ENCODE measurements at regions not wholly inside any gene's neighbourhood (a gene's known extent, or its start where the extent isn't known, plus 50 kb on each side); places are given as distances from the start of the nearest gene placed in this dataset.

DNA sequence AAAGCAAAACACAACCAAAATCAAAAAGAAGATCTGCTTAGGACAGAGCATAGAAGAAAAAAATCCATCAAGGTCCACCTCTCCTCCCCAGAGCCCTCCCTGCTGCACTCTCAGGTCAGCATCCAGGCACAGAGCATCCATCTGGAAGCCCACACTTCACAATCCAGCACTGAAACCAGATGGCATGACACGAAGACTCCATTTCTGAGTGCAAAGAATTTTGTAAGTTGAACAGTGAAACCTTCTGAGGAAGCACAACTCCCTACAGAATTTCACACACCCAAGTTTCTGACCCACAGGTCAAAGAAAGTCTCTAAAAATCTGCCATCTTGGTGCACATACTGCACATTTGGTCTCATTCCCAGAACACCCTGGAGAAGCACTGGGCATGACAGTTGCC, 128.8 kb upstream of the STXBP5 start:
- H3K4me2 ChIP-seq (replicated peaks; ENCODE audit: extremely low read depth, low read length, poor library complexity, severe bottlenecking): no peak overlapping the region
- DNase-seq: no peak
- TF ChIP-seq, protein P1, sequence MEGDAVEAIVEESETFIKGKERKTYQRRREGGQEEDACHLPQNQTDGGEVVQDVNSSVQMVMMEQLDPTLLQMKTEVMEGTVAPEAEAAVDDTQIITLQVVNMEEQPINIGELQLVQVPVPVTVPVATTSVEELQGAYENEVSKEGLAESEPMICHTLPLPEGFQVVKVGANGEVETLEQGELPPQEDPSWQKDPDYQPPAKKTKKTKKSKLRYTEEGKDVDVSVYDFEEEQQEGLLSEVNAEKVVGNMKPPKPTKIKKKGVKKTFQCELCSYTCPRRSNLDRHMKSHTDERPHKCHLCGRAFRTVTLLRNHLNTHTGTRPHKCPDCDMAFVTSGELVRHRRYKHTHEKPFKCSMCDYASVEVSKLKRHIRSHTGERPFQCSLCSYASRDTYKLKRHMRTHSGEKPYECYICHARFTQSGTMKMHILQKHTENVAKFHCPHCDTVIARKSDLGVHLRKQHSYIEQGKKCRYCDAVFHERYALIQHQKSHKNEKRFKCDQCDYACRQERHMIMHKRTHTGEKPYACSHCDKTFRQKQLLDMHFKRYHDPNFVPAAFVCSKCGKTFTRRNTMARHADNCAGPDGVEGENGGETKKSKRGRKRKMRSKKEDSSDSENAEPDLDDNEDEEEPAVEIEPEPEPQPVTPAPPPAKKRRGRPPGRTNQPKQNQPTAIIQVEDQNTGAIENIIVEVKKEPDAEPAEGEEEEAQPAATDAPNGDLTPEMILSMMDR (IDR thresholded peaks at IDR 0.05): no peak

DNA sequence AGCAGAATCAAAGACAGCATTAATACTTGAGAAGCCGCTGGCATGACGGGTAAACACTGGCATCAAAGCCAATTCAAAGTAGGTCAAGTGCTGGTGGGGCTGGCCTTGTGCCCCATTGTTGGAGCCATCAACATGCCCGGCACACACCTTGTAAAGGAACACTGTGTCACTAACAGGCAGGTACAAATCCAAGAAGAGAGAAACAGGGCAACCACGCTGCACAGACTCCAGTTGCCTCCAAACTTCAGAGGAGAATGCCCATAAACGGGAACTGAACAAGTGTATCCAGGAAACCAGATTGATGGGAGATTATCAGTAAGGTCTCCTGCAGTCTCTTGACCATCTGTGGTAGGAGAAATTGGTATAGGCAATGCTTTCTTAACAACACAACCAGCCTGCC, 127.0 kb upstream of the STXBP5 start:
- Histone ChIP-seq H3K27me3 (ENCODE audit: control insufficient read depth in 2 of 2, insufficient read depth in 2 of 2, low read length in 2 of 2) (no peaks in the 10 kb centered on the region), H3K4me3 (replicated peaks in 1 of 3; ENCODE audit: low read depth in 2 of 3, low read length in 3 of 3) (no peak overlapping the region), H3K27ac (ENCODE audit: low read depth in 1 of 2, low read length in 2 of 2) (no peak overlapping the region), H3K36me3 (replicated peaks in 1 of 2; ENCODE audit: control insufficient read depth in 1 of 2, insufficient read depth in 2 of 2, low read length in 2 of 2) (no peaks in the 10 kb centered on the region), H3K4me1 (ENCODE audit: control insufficient read depth in 1 of 2, insufficient read depth in 2 of 2, low read length in 2 of 2) (no peaks in the 10 kb centered on the region), H3K9me3 (replicated peaks in 1 of 2; ENCODE audit: control insufficient read depth in 1 of 2, insufficient read depth in 1 of 2, low read length in 2 of 2) (no peaks in the 10 kb centered on the region), H4K20me1 (ENCODE audit: insufficient read depth, low read length) (no peaks in the 10 kb centered on the region), H3K4me2 (replicated peaks; ENCODE audit: extremely low read depth, low read length, poor library complexity, severe bottlenecking) (no peak overlapping the region), H2AFZ (ENCODE audit: insufficient read depth, low read depth, low read length, poor library complexity, severe bottlenecking) (no peak overlapping the region), H3K79me2 (ENCODE audit: insufficient read depth, low read length) (no peaks in the 10 kb centered on the region), H3K9ac (ENCODE audit: insufficient read depth, low read length, poor library complexity, severe bottlenecking) (no peak overlapping the region)
- intact Hi-C loops (cut with micrococcal nuclease): no loop called here
- no peaks in the 10 kb centered on the region for H3K36me3 Mint-ChIP-seq
- H3K9me3 Mint-ChIP-seq: peaks cover 0 to 1% (median 0%) of the 10 kb centered on the region in 7 donors
- 100% methylated on average over 3 of the region's 5 CpGs for WGBS (ENCODE audit: insufficient coverage)
- TF ChIP-seq, protein P1 (IDR thresholded peaks at IDR 0.05): no peak
- H3K4me3 Mint-ChIP-seq: no peak overlapping the region
- no peak for DNase-seq
- no peaks in the 10 kb centered on the region for H3K4me1 Mint-ChIP-seq
- no peak overlapping the region for H3K27ac Mint-ChIP-seq
- H3K27me3 Mint-ChIP-seq (ENCODE audit: low read depth in 3 of 3): no peaks in the 10 kb centered on the region

More for the DNA sequence above, 128.8 kb upstream of the STXBP5 start:
- Histone ChIP-seq H3K4me3 (replicated peaks in 1 of 3; ENCODE audit: low read depth in 2 of 3, low read length in 3 of 3) (no peak overlapping the region), H2AFZ (ENCODE audit: insufficient read depth, low read depth, low read length, poor library complexity, severe bottlenecking) (no peak overlapping the region), H3K9me3 (replicated peaks in 1 of 2; ENCODE audit: control insufficient read depth in 1 of 2, insufficient read depth in 1 of 2, low read length in 2 of 2) (no peaks in the 10 kb centered on the region), H4K20me1 (ENCODE audit: insufficient read depth, low read length) (no peaks in the 10 kb centered on the region), H3K27ac (ENCODE audit: low read depth in 1 of 2, low read length in 2 of 2) (no peak overlapping the region), H3K27me3 (ENCODE audit: control insufficient read depth in 2 of 2, insufficient read depth in 2 of 2, low read length in 2 of 2) (no peaks in the 10 kb centered on the region), H3K36me3 (replicated peaks in 1 of 2; ENCODE audit: control insufficient read depth in 1 of 2, insufficient read depth in 2 of 2, low read length in 2 of 2) (no peaks in the 10 kb centered on the region), H3K79me2 (ENCODE audit: insufficient read depth, low read length) (no peaks in the 10 kb centered on the region), H3K4me1 (ENCODE audit: control insufficient read depth in 1 of 2, insufficient read depth in 2 of 2, low read length in 2 of 2) (no peaks in the 10 kb centered on the region), H3K9ac (ENCODE audit: insufficient read depth, low read length, poor library complexity, severe bottlenecking) (no peak overlapping the region)
- no peaks in the 10 kb centered on the region for H3K4me1 Mint-ChIP-seq
- intact Hi-C loops (cut with micrococcal nuclease): no loop called here
- H3K27ac Mint-ChIP-seq: no peak overlapping the region
- no peaks in the 10 kb centered on the region for H3K27me3 Mint-ChIP-seq (ENCODE audit: low read depth in 3 of 3)
- peaks cover 0 to 2% (median 0%) of the 10 kb centered on the region in 7 donors for H3K9me3 Mint-ChIP-seq
- WGBS (ENCODE audit: insufficient coverage): 86% methylated on average over 1 of the region's 1 CpG
- H3K36me3 Mint-ChIP-seq: no peaks in the 10 kb centered on the region
- H3K4me3 Mint-ChIP-seq: no peak overlapping the region
